ENCODE measurements at regions not wholly inside any gene's neighbourhood (a gene's known extent, or its start where the extent isn't known, plus 50 kb on each side); places are given as distances from the start of the nearest gene placed in this dataset.

GRCh38 chr11:27934830-27935145 is 173.2 kb downstream of the KIF18A start:
- DNase-seq (ENCODE audit: low read depth, low spot score), result peak; percentile 93
- no peak for TF ChIP-seq CTCF (IDR thresholded peaks at IDR 0.05; ENCODE audit: insufficient read depth, low read length, missing control alignments)
- H3K4me3 ChIP-seq (ENCODE audit: low read depth, low read length), result no peak overlapping the region
- POLR2A ChIA-PET, result interaction anchor here (1.0 to 2.5 kb wide), 9 partner anchors 9 to 1366 kb away, joined by 3 to 35 read pairs (median 8); partner anchors contain the start of genes BDNF, KIF18A and METTL15
- CTCF ChIA-PET, result interaction anchor here (1.3 to 2.4 kb wide), 4 partner anchors 95 to 596 kb away, joined by 3 to 6 read pairs (median 4); no protein-coding TSS in a partner anchor

- ChIA-PET POLR2A (interaction anchor here (0.9 to 2.5 kb wide), 14 partner anchors 8 to 1402 kb away, joined by 3 to 35 read pairs (median 4); partner anchors contain the start of genes BDNF, KIF18A and METTL15), CTCF (interaction anchor here (1.3 to 2.4 kb wide), 5 partner anchors 94 to 596 kb away, joined by 3 to 8 read pairs (median 6); no protein-coding TSS in a partner anchor)
- peak; percentile 100 for DNase-seq (ENCODE audit: low read depth, low spot score)
- TF ChIP-seq CTCF (IDR thresholded peaks at IDR 0.05; ENCODE audit: insufficient read depth, low read length, missing control alignments), result no peak
- H3K4me3 ChIP-seq (ENCODE audit: low read depth, low read length), result no peak overlapping the region
Observed at GRCh38 chr11:27933992-27934829, 173.7 kb downstream of the KIF18A start.

- ChIA-PET POLR2A (no interaction called here), CTCF (interaction anchor here (1.0 to 1.7 kb wide), 2 partner anchors 30 to 233 kb away, joined by 3 read pairs; no protein-coding TSS in a partner anchor)
- no peak for DNase-seq (ENCODE audit: low read depth, low spot score)
- no peak overlapping the region for H3K4me3 ChIP-seq (ENCODE audit: low read depth, low read length)
- TF ChIP-seq CTCF (IDR thresholded peaks at IDR 0.05; ENCODE audit: insufficient read depth, low read length, missing control alignments), result no peak
Observed at GRCh38 chr11:27931770-27932169, 176.2 kb downstream of the KIF18A start.

GRCh38 chr11:27930946-27931345 is 177.0 kb downstream of the KIF18A start:
- no peak for TF ChIP-seq CTCF (IDR thresholded peaks at IDR 0.05; ENCODE audit: insufficient read depth, low read length, missing control alignments)

DNA sequence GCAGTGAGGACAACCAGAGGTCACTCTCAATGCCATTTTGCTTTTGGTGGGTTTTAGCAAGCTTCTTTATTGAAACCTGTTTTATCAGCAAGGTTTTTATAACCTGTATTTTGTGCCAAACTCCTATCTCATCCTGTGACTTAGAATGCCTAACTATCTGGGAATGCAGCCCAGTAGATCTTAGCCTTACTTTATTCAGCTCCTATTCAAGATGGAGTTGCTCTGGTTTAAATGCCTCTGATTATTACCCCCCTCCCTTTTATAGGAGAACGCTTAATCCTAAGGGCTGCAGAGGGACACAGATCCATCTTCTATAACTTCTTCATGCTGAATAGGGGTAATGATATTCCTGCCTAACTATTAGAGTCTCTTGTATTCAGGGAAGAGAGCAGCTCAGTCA is 179.1 kb downstream of the KIF18A start:
- ChIA-PET CTCF (no interaction called here), POLR2A (no interaction called here)
- TF ChIP-seq CTCF (IDR thresholded peaks at IDR 0.05; ENCODE audit: insufficient read depth, low read length, missing control alignments), result no peak
- DNase-seq (ENCODE audit: low read depth, low spot score), result no peak
- H3K4me3 ChIP-seq (ENCODE audit: low read depth, low read length), result no peak overlapping the region

More at GRCh38 chr11:27930946-27931345, 177.0 kb downstream of the KIF18A start:
- ChIA-PET CTCF (interaction anchor here (0.9 to 1.7 kb wide), 3 partner anchors 29 to 1398 kb away, joined by 3 read pairs; no protein-coding TSS in a partner anchor), POLR2A (no interaction called here)
- DNase-seq (ENCODE audit: low read depth, low spot score), result no peak
- no peak overlapping the region for H3K4me3 ChIP-seq (ENCODE audit: low read depth, low read length)

GRCh38 chr11:27926981-27927481 is 180.9 kb downstream of the KIF18A start:
- peak; percentile 99 for DNase-seq (ENCODE audit: low read depth, low spot score)
- POLR2A ChIA-PET, result interaction anchor here (0.6 to 2.2 kb wide), 8 partner anchors 13 to 230 kb away, joined by 3 to 14 read pairs (median 4); partner anchors contain the start of genes BDNF, KIF18A and METTL15
- H3K4me3 ChIP-seq (ENCODE audit: low read depth, low read length), result no peak overlapping the region
- TF ChIP-seq CTCF (IDR thresholded peaks at IDR 0.05; ENCODE audit: insufficient read depth, low read length, missing control alignments), result no peak
- CTCF ChIA-PET, result interaction anchor here (0.6 to 1.5 kb wide), 6 partner anchors 10 to 1402 kb away, joined by 3 to 6 read pairs (median 4); no protein-coding TSS in a partner anchor
